T-cell (primary cell): ENCODE measurements at regions not wholly inside any gene's neighbourhood (a gene's known extent, or its start where the extent isn't known, plus 50 kb on each side); places are given as distances from the start of the nearest gene placed in this dataset.
"Not testable (repeated sequence)": the region's sequence is repeated elsewhere in the genome, so short reads cannot be mapped to it uniquely, and the experiment has no call there.

Source experiments
- ATAC-seq, 4 experiments: fragments of 200-7000 bp in 3 of 4; fragments of 150-1000 bp in 1 of 4; cut with Tn5 transposase; replicated peaks in 1 of 4; 1 replicate in 3 of 4; 2 replicates in 1 of 4; pipeline ENCODE4 v1.10.0; 2021; ENCODE audit warnings: moderate library complexity in 3 of 4, mild to moderate bottlenecking in 2 of 4, moderate number of reproducible peaks in 1 of 4
- CTCF ChIA-PET, 2 donors: fragments of 300-600 bp; sonication (Branson Sonifier 250); formaldehyde crosslinking; loops; one replicate each; lab custom pipeline; 2022; ENCODE audit warnings: antibody characterized with exemption in 2 of 2; lab: Charles Lee
- POLR2A ChIA-PET, 2 donors: fragments of 300-600 bp; sonication (Branson Sonifier 250); formaldehyde crosslinking; loops; one replicate each; lab custom pipeline; 2022; ENCODE audit warnings: antibody characterized with exemption in 2 of 2; lab: Charles Lee
- DNase-seq, 35 experiments: peaks; one replicate each; pipeline versions ENCODE4 v3.0.0 to v3.0.0-alpha.2; 2013 to 2023
- H3K27ac ChIP-seq: one replicate; pipeline ENCODE4 v1.5.1; 2013; ENCODE audit warnings: low read length
- H3K27me3 ChIP-seq, 2 experiments: replicated peaks in 1 of 2; 1 replicate in 1 of 2; 2 replicates in 1 of 2; pipeline versions ENCODE4 v1.6.1 to v1.7.0; 2013; ENCODE audit warnings: low read length in 1 of 2, mixed read lengths in 1 of 2; ENCODE audit not compliant: control insufficient read depth in 2 of 2, insufficient read depth in 2 of 2; ENCODE audit errors: extremely low read depth in 1 of 2
- H3K36me3 ChIP-seq, 2 donors: 1 replicate in 1 of 2; 2 replicates in 1 of 2; pipeline versions ENCODE4 v1.6.1 to v1.7.0; 2013; ENCODE audit warnings: low read length in 1 of 2; ENCODE audit not compliant: control insufficient read depth in 2 of 2, insufficient read depth in 1 of 2; ENCODE audit errors: extremely low read depth in 1 of 2
- H3K4me1 ChIP-seq, 2 experiments: 1 replicate in 1 of 2; 2 replicates in 1 of 2; pipeline versions ENCODE4 v1.6.1 to v1.7.0; 2013; ENCODE audit warnings: low read length in 2 of 2, mixed read lengths in 1 of 2; ENCODE audit not compliant: insufficient read depth in 2 of 2, control insufficient read depth in 1 of 2; ENCODE audit errors: extremely low read depth in 1 of 2
- H3K4me3 ChIP-seq, 2 donors: 1 replicate in 1 of 2; 2 replicates in 1 of 2; pipeline versions ENCODE4 v1.5.1 to v1.7.0; 2013; ENCODE audit warnings: mild to moderate bottlenecking in 2 of 2, low read length in 1 of 2, moderate library complexity in 1 of 2; ENCODE audit not compliant: control insufficient read depth in 1 of 2; ENCODE audit errors: extremely low read depth in 1 of 2
- H3K9me3 ChIP-seq: 2 replicates; pipeline ENCODE4 v1.7.0; 2013
- H3K27ac Mint-ChIP-seq, 2 donors: one replicate each; pipeline ENCODE4 v1.8.0; 2020 to 2021; ENCODE audit warnings: mild to moderate bottlenecking in 2 of 2, mixed read lengths in 2 of 2
- H3K27me3 Mint-ChIP-seq, 2 donors: one replicate each; pipeline ENCODE4 v1.8.0; 2021 to 2022; ENCODE audit warnings: mixed read lengths in 2 of 2
- H3K36me3 Mint-ChIP-seq: one replicate; pipeline ENCODE4 v1.8.0; 2021; ENCODE audit warnings: mixed read lengths
- H3K4me1 Mint-ChIP-seq, 3 donors: one replicate each; pipeline ENCODE4 v1.8.0; 2020 to 2022; ENCODE audit warnings: mixed read lengths in 3 of 3, mild to moderate bottlenecking in 1 of 3
- H3K4me3 Mint-ChIP-seq, 3 donors: one replicate each; pipeline ENCODE4 v1.8.0; 2020 to 2022; ENCODE audit warnings: mild to moderate bottlenecking in 3 of 3, mixed read lengths in 3 of 3, moderate library complexity in 3 of 3
- H3K9me3 Mint-ChIP-seq, 3 donors: one replicate each; pipeline ENCODE4 v1.8.0; 2020 to 2022; ENCODE audit warnings: mixed read lengths in 3 of 3
- WGBS: methylation state at CpG from one replicate; pipeline ENCODE4 v1.1.5; 2013; ENCODE audit warnings: missing lambda C conversion rate; ENCODE audit not compliant: insufficient coverage; 5-methylcytosine and 5-hydroxymethylcytosine counted together

DNA sequence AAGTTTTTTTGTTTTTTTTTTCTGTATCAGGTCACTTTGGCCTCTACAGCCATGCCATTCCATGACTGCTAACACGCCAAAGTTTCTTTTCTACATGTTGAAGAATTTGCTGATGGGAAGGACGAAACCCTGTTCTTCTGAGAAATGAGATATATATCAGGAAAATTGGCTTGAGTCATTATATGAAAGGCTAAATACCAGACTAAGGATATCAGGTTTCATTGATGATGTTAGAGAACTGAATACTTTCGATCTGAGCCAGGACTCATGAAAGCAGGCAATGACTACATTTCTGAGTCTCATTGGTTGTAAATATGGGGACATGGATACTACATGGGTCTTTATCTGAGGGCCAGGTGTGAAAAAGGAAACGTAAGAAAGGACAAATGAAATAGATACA, 181.4 kb downstream of the OSR1 start:
- no peaks in the 10 kb centered on the region for H3K36me3 ChIP-seq
- H3K36me3 Mint-ChIP-seq = no peaks in the 10 kb centered on the region
- CTCF ChIA-PET = no interaction called here
- no peak overlapping the region for H3K27ac ChIP-seq
- H3K9me3 Mint-ChIP-seq = peaks cover 16 to 21% (median 19%) of the 10 kb centered on the region in 3 donors
- H3K27ac Mint-ChIP-seq = no peak overlapping the region
- no peak for DNase-seq
- H3K9me3 ChIP-seq = no peaks in the 10 kb centered on the region
- 73% methylated on average over 3 of the region's 4 CpGs for WGBS
- H3K4me1 ChIP-seq = no peaks in the 10 kb centered on the region
- ATAC-seq = no peak
- POLR2A ChIA-PET = no interaction called here
- H3K4me1 Mint-ChIP-seq = no peaks in the 10 kb centered on the region
- H3K27me3 Mint-ChIP-seq = no peaks in the 10 kb centered on the region
- no peak overlapping the region for H3K4me3 ChIP-seq
- H3K4me3 Mint-ChIP-seq = no peak overlapping the region
- no peaks in the 10 kb centered on the region for H3K27me3 ChIP-seq

DNA sequence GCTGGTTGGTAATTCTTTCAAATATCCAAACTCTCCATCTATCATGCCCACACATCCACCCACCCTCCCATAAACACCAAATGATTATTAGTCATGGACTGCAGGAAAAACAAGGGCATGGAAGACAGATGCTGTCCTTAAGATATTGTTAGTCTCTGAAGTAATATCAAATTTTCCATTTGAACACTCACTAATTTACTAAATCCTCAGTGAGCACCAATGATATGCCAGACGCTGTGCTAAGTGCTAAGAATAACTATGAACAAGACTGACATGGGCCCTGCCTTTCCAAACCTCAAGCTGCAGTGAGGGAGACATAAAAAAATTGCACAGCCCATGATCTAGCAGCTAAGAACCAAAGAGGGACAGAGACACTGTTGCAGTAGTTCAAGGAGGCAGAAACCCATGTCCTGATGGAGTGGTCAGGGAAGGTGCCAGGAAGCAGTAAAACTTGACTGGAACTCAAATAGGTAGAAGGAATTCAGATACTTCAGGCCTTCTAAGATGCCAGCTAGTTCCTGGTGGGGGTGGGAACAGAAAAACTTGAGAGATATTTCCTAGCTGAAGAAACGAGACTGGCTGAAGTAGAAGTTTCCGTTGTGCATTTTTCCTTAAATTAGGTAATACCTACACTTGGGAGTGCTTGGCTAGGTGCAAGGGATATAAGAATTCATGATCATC, 182.1 kb downstream of the OSR1 start:
- no peak overlapping the region for H3K4me3 Mint-ChIP-seq
- Histone ChIP-seq H3K9me3 (no peaks in the 10 kb centered on the region), H3K36me3 (no peaks in the 10 kb centered on the region), H3K27ac (no peak overlapping the region), H3K4me3 (no peak overlapping the region), H3K27me3 (no peaks in the 10 kb centered on the region), H3K4me1 (no peaks in the 10 kb centered on the region)
- H3K4me1 Mint-ChIP-seq = no peaks in the 10 kb centered on the region
- no peaks in the 10 kb centered on the region for H3K27me3 Mint-ChIP-seq
- H3K36me3 Mint-ChIP-seq = no peaks in the 10 kb centered on the region
- ATAC-seq (no peak), DNase-seq (no peak)
- POLR2A ChIA-PET = no interaction called here
- CTCF ChIA-PET = no interaction called here
- peaks cover 11 to 16% (median 13%) of the 10 kb centered on the region in 3 donors for H3K9me3 Mint-ChIP-seq
- WGBS = 80% methylated on average over 1 of the region's 3 CpGs
- H3K27ac Mint-ChIP-seq = no peak overlapping the region

DNA sequence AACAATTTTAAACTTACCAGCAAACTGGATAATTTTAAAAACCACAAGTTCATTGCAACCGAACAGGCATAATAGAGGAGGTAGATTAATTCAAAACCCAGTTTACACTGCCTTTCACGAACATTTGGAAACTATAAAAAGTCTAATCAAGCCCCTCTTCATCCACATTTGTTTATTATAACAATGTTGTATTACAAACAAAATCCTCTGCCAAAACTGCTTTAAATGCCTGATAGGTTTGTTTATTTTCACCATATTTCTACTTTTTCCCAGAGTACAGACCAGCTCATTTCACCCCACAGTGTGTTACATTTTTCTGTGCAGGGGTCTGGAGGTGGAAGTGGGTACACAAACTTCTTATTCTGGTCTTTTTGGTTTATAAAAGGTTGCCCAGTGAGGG, 184.2 kb downstream of the OSR1 start:
- H3K4me3 Mint-ChIP-seq = no peak overlapping the region

DNA sequence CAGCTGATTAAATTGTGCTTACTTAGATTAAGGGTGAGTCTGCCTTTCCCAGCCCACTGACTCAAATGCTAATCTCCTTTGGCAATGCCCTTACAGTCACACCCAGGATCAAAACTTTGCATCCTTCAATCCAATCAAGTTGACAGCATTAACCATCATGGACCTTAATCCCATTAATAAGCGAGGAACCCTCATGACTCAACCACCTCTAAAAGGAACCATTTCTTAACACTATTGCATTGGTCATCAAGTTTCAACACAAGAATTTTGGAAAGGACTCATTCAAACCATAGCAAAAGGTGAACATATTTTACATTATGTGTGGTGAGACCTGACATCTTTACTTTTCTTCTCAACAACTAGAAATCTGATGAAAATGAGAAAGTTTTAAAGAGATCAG, 187.0 kb downstream of the OSR1 start:
- no peak for DNase-seq
- Histone ChIP-seq H3K4me3 (no peak overlapping the region), H3K36me3 (no peaks in the 10 kb centered on the region), H3K27me3 (no peaks in the 10 kb centered on the region), H3K4me1 (no peaks in the 10 kb centered on the region), H3K27ac (no peak overlapping the region), H3K9me3 (peaks cover 2% of the 10 kb centered on the region)
- no peaks in the 10 kb centered on the region for H3K27me3 Mint-ChIP-seq
- ATAC-seq = no peak
- no peak overlapping the region for H3K4me3 Mint-ChIP-seq
- WGBS = 86% methylated on average over 1 of the region's 1 CpG
- H3K4me1 Mint-ChIP-seq = no peaks in the 10 kb centered on the region
- no peak overlapping the region for H3K27ac Mint-ChIP-seq
- H3K36me3 Mint-ChIP-seq = no peaks in the 10 kb centered on the region
- H3K9me3 Mint-ChIP-seq = peaks cover 0 to 3% (median 2%) of the 10 kb centered on the region in 3 donors
- CTCF ChIA-PET = no interaction called here
- POLR2A ChIA-PET = no interaction called here

More for the DNA sequence above, 184.2 kb downstream of the OSR1 start:
- peaks cover 0 to 4% (median 3%) of the 10 kb centered on the region in 3 donors for H3K9me3 Mint-ChIP-seq
- POLR2A ChIA-PET = no interaction called here
- H3K9me3 ChIP-seq = no peaks in the 10 kb centered on the region
- H3K4me3 ChIP-seq = no peak overlapping the region
- WGBS = no CpG with 5 or more reads among the region's 2 CpGs
- H3K27me3 ChIP-seq = no peaks in the 10 kb centered on the region
- no peak overlapping the region for H3K27ac ChIP-seq
- H3K36me3 Mint-ChIP-seq = no peaks in the 10 kb centered on the region
- no peaks in the 10 kb centered on the region for H3K4me1 Mint-ChIP-seq
- no peak overlapping the region for H3K27ac Mint-ChIP-seq
- no peaks in the 10 kb centered on the region for H3K36me3 ChIP-seq
- ATAC-seq = no peak
- no peak for DNase-seq
- CTCF ChIA-PET = no interaction called here
- H3K4me1 ChIP-seq = no peaks in the 10 kb centered on the region
- no peaks in the 10 kb centered on the region for H3K27me3 Mint-ChIP-seq

DNA sequence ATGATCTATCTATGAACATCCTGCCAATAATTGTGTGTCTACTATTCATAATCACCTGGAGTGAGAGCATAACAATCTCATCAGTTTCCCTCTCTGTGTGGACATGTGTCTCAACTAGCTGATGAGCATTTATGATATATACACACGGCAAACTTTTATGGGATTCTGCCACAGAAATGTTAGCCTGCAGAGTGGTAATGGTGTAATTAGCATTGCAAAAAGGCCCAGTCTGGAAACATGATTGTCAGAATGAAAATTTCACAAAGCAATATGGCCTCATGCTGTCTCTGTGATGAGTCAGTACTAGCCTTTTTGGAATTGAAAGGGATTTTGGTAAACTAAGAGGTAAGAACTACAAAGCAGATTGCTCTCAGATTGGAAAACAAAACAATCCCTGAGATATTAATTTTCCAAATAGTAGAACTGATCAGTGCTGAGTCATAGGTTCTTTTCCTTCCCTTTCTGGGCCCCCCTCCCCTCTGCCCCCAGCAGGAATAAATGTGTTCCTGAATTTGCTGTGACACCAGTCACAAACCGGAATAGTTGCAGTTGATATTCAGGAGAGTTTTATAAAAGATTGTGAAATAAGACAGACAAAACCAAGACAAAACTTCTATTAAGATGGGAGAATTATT, 189.2 kb downstream of the OSR1 start:
- H3K4me3 Mint-ChIP-seq = no peak overlapping the region
- Histone ChIP-seq H3K27ac (no peak overlapping the region), H3K4me1 (no peaks in the 10 kb centered on the region), H3K27me3 (no peaks in the 10 kb centered on the region), H3K9me3 (peaks cover 2% of the 10 kb centered on the region), H3K36me3 (no peaks in the 10 kb centered on the region), H3K4me3 (no peak overlapping the region)
- ATAC-seq (no peak), DNase-seq (no peak)
- no peaks in the 10 kb centered on the region for H3K4me1 Mint-ChIP-seq
- peaks cover 0 to 2% (median 0%) of the 10 kb centered on the region in 3 donors for H3K9me3 Mint-ChIP-seq
- no CpG with 5 or more reads among the region's 2 CpGs for WGBS
- ChIA-PET CTCF (interaction anchor here in 1 of 2 donors (0.7 kb wide), 1 partner anchor 1364 kb away, joined by 3 read pairs; no protein-coding TSS in a partner anchor), POLR2A (no interaction called here)
- H3K27me3 Mint-ChIP-seq = no peaks in the 10 kb centered on the region
- H3K27ac Mint-ChIP-seq = no peak overlapping the region
- no peaks in the 10 kb centered on the region for H3K36me3 Mint-ChIP-seq

DNA sequence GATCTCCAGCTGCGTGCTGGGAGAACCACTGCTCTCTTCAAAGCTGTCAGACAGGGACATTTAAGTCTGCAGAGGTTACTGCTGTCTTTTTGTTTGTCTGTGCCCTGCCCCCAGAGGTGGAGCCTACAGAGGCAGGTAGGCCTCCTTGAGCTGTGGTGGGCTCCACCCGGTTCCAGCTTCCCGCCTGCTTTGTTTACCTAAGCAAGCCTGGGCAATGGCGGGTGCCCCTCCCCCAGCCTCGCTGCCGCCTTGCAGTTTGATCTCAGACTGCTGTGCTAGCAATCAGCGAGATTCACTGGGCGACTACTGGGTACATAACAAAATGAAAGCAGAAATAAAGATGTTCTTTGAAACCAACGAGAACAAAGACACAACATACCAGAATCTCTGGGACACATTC, 194.3 kb downstream of the OSR1 start:
- DNase-seq, H3K27me3 ChIP-seq, ATAC-seq, CTCF ChIA-PET, H3K36me3 Mint-ChIP-seq, H3K27ac Mint-ChIP-seq, H3K4me3 ChIP-seq, H3K36me3 ChIP-seq, POLR2A ChIA-PET, H3K4me1 ChIP-seq, H3K9me3 ChIP-seq, H3K4me3 Mint-ChIP-seq, H3K4me1 Mint-ChIP-seq, H3K27me3 Mint-ChIP-seq, H3K27ac ChIP-seq: not testable (repeated sequence)
- H3K9me3 Mint-ChIP-seq = peaks cover 15 to 19% (median 17%) of the 10 kb centered on the region in 3 donors
- 71% methylated on average over 2 of the region's 9 CpGs for WGBS
